GM12873 (cell line): ENCODE measurements at regions not wholly inside any gene's neighbourhood (a gene's known extent, or its start where the extent isn't known, plus 50 kb on each side); places are given as distances from the start of the nearest gene placed in this dataset.

Experiments used
- TF ChIP-seq, protein P1 (sequence below): IDR thresholded peaks from 2 replicates; pipeline ENCODE4 v1.5.1; 2012; ENCODE audit warnings: low read depth, mild to moderate bottlenecking, moderate library complexity, low read length, control low read depth; ENCODE audit not compliant: insufficient read depth; ENCODE audit errors: missing control alignments

DNA sequence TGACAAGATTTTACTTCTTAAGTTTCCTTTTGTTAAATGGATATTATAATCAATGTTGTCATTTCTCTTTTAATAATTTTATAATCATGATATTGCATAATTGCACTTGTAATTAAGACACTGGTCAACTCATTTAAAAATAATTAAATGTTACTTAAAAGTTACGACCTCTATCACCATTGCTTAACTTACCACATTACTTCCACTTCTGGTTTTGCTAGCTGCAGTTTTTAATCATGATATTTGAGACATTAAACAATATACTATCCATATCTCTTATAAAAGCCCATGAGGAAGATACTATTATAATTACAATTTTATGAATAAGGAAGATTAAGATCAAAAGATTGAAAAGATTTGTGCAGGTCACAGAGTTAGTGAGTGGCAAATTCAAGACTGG lies 502.0 kb downstream of the RNF144A start:
- TF ChIP-seq, protein P1, sequence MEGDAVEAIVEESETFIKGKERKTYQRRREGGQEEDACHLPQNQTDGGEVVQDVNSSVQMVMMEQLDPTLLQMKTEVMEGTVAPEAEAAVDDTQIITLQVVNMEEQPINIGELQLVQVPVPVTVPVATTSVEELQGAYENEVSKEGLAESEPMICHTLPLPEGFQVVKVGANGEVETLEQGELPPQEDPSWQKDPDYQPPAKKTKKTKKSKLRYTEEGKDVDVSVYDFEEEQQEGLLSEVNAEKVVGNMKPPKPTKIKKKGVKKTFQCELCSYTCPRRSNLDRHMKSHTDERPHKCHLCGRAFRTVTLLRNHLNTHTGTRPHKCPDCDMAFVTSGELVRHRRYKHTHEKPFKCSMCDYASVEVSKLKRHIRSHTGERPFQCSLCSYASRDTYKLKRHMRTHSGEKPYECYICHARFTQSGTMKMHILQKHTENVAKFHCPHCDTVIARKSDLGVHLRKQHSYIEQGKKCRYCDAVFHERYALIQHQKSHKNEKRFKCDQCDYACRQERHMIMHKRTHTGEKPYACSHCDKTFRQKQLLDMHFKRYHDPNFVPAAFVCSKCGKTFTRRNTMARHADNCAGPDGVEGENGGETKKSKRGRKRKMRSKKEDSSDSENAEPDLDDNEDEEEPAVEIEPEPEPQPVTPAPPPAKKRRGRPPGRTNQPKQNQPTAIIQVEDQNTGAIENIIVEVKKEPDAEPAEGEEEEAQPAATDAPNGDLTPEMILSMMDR, result no peak

DNA sequence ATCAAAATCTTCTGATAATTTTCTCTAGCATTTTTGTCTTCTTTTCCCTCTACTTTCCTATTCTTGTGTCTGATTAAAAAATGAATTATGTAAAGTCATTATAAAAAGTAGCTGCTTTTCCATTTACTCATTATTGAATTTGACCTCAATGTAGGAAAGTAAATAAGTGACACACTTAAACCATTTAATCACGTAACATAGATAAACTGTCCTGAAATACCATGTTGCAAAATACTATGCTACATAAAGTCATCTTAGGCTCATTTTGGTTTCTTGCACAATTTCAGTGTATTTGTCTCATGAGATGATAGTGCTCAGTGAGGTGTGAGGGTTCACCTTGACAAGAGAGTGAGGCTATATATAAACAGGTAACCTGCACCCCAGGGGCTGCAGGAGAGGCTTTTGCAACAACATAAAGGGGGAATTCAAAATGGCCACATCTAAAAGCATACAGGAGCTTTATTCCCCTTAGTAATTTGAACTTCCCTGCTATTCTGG lies 502.7 kb downstream of the RNF144A start:
- TF ChIP-seq, protein P1, result no peak

DNA sequence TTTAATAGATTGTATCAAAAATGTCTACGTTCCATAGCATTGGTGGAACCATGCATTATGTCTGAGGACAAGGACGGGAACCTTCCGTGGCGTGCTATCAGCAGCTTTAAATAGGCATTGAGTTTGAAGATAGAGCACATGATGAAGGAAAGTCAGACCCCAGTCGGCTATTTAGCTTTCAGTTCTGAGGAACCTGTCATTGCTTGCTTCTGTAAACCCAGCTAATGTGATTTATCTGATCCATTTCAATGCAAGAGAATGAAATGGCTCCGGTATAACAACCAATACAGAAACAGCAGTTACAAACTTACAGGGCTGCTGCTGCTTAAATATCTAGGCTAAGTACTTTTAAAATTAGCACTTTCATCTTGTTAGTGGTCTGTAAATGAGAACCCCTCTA lies 503.3 kb downstream of the RNF144A start:
- TF ChIP-seq, protein P1, result no peak

DNA sequence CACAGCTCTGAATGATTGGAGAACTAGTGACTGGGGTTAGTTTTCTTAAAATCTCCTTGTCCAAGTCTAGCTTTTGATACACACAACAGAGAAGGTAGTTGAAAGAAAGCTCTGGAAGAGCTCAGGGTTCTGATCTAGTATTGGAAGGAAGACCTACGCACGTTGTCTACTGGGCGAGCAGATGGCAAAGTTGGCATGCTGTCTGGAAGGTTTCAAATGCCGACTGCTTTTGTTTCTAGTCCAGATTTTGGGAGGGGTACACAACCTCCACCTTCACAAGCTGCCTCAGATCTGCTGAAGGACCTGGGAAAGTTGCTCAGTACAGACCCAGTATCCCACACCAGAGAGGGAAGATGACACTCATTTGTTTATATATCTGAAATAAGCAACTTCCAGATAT lies 507.3 kb downstream of the RNF144A start:
- TF ChIP-seq, protein P1, result no peak

DNA sequence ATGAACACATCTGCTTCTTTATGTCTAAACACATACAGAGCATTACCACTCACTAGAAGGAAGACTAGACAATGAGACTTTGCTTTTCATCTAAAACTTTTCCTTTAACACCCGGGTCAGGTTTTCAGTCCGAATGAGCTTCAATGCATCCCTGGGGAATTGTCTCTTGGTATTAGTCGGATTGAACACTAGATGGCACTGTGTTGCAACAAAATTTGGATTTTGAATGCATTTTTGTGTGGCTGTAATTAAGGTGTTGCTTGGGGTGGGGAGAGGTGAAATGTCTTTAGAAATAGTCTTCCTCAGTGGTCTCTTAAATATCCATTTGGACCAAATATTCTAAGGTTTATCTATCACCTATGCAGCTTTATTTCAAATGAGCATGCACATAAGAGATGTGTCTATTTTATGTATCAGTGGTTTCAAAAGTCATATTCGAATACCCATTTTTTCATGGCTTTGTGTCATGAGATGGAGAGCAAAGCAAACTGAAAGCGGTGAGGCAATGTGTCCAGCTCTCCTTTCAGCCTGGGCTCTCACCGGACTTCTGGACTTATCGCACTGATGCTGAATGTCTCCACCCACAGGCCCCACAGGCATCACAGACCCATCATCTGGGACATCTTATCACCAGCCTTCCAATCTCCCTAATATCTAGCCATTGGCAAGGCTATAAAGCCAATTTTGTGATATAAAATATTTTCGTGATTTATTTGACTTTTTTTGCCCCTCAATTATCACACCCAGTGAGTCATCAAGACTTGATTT lies 510.3 kb downstream of the RNF144A start:
- TF ChIP-seq, protein P1, result peak; percentile 59

DNA sequence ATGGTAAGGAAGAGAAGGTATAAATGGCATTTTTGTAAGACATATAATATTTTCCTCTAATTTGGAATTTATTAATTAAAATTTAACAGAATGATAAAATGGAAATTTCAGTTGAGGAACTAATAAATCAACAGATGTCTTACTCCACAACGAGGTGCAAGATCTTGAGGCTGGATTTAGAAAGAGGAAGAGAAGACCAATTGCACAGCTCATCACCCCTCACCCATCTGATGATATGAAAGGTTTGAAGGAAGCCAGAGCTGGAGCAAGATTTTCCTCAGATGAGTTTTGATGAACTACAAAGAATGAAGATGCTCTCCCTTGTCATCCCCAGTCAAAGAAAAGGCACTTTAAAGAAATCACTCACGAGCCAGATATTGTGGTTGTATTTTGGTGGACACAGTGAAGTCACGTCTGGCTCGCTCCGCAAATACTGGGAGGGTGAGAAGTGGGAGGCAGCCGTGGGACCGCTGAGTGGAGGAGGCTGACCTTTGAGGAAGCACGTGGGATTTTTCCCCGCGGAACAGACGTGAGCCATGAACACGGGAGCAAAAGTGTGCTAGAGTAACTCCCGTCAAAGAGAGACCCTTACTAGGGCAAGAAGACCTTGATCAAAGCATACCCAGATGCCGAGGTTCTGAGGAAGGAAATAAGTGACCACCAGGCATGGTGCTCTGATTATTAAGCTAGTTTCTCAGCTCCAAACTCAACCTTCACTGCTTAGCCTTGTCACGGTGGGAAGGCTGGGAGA lies 511.4 kb downstream of the RNF144A start:
- TF ChIP-seq, protein P1, result no peak

DNA sequence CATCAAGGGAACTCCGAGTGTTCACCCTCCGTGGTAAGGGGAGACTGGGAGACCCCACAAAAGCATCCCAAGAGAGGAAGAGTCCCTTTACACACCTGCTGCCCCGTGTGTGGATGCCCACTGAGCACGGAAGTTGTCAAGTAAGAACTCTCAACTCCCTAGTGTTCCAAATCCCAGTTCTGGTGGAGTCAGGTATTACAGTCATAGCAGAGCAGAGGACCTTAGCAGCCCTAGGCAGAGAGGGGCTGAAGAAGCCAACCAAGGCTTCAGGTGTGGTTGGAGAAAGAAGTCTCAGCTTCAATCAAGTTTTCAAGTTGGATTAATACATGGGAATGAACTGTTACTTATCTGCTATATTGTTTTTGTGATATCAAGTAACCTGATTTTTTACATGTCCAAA lies 512.5 kb downstream of the RNF144A start:
- TF ChIP-seq, protein P1, result no peak
